Lung (tissue), 11 donors: ENCODE measurements at regions not wholly inside any gene's neighbourhood (a gene's known extent, or its start where the extent isn't known, plus 50 kb on each side); places are given as distances from the start of the nearest gene placed in this dataset.
A peak's percentile ranks its signal among the peaks of the same experiment; 100 is the strongest.

ENCODE experiments used
- ATAC-seq: fragments of 200-7000 bp; cut with Tn5 transposase; one replicate; pipeline ENCODE4 v1.9.1; 2020; ENCODE audit warnings: moderate number of reproducible peaks; ENCODE audit not compliant: insufficient read depth, low FRiP score
- DNase-seq, 3 donors: peaks; one replicate each; pipeline ENCODE4 v3.0.0-alpha.2; 2013 to 2017
- H3K27ac ChIP-seq, 2 donors: one replicate each; pipeline ENCODE4 v1.5.1; 2013; ENCODE audit warnings: mild to moderate bottlenecking in 2 of 2, moderate library complexity in 2 of 2, control low read depth in 1 of 2, inconsistent platforms in 1 of 2, low read depth in 1 of 2, low read length in 1 of 2
- H3K27me3 ChIP-seq, 3 donors: one replicate each; pipeline ENCODE4 v1.5.1; 2013; ENCODE audit warnings: low read length in 2 of 3; ENCODE audit not compliant: control insufficient read depth in 3 of 3, insufficient read depth in 3 of 3
- H3K36me3 ChIP-seq, 4 donors: one replicate each; pipeline ENCODE4 v1.5.1; 2013; ENCODE audit warnings: low read length in 4 of 4, mild to moderate bottlenecking in 1 of 4, moderate library complexity in 1 of 4; ENCODE audit not compliant: control insufficient read depth in 4 of 4, insufficient read depth in 4 of 4
- H3K4me1 ChIP-seq, 5 donors: one replicate each; pipeline ENCODE4 v1.5.1; 2013; ENCODE audit warnings: low read length in 5 of 5, mild to moderate bottlenecking in 2 of 5, moderate library complexity in 1 of 5; ENCODE audit not compliant: control insufficient read depth in 5 of 5, insufficient read depth in 5 of 5
- H3K4me3 ChIP-seq: one replicate; pipeline ENCODE4 v1.5.1; 2013; ENCODE audit warnings: mild to moderate bottlenecking, control low read depth, moderate library complexity
- H3K9ac ChIP-seq, 2 donors: one replicate each; pipeline ENCODE4 v1.5.1; 2013; ENCODE audit warnings: low read length in 2 of 2, control low read depth in 1 of 2; ENCODE audit not compliant: insufficient read depth in 1 of 2
- H3K9me3 ChIP-seq, 4 donors: one replicate each; pipeline ENCODE4 v1.5.1; 2013; ENCODE audit warnings: low read length in 3 of 4, mild to moderate bottlenecking in 1 of 4, moderate library complexity in 1 of 4; ENCODE audit not compliant: control insufficient read depth in 4 of 4, insufficient read depth in 3 of 4
- CTCF ChIP-seq: IDR thresholded peaks from 2 replicates; pipeline ENCODE4 v1.5.1; 2012; ENCODE audit warnings: mild to moderate bottlenecking; ENCODE audit errors: control extremely low read depth, extremely low read depth
- WGBS, 2 donors: extraction: QIAGEN DNeasy Blood & Tissue Kit; methylation state at CpG; one replicate each; pipeline ENCODE4 v1.1.7; 2013; 5-methylcytosine and 5-hydroxymethylcytosine counted together
- donor health status: control.
- donor health status: control.
- donor health status: Bipolar disorder and iron deficiency.
- donor health status: healthy.
- donor health status: DM: yes; HTN: yes; CAD: no.

- Histone ChIP-seq H3K9ac (no peak overlapping the region), H3K4me1 (no peaks in the 10 kb centered on the region), H3K36me3 (no peaks in the 10 kb centered on the region), H3K27ac (no peak overlapping the region), H3K27me3 (no peaks in the 10 kb centered on the region), H3K9me3 (no peaks in the 10 kb centered on the region), H3K4me3 (no peak overlapping the region)
- no peak for DNase-seq
- no peak for TF ChIP-seq CTCF
- WGBS, 2 donors, result 86 to 89% methylated on average over 18 to 19 of the region's 19 CpGs
- ATAC-seq, result no peak
These were observed 124.0 kb upstream of the PPP1R26 start for GRCh38 chr9:135355521-135356011.

- 88 to 92% methylated on average over 24 to 26 of the region's 26 CpGs for WGBS, 2 donors
- H3K9me3 ChIP-seq, result no peaks in the 10 kb centered on the region
- no peak for ATAC-seq
- H3K4me1 ChIP-seq, result no peaks in the 10 kb centered on the region
- no peak for TF ChIP-seq CTCF
- DNase-seq, result no peak
- no peak overlapping the region for H3K9ac ChIP-seq
- no peaks in the 10 kb centered on the region for H3K27me3 ChIP-seq
- no peaks in the 10 kb centered on the region for H3K36me3 ChIP-seq
- H3K27ac ChIP-seq, result no peak overlapping the region
- no peak overlapping the region for H3K4me3 ChIP-seq
These were observed 123.6 kb upstream of the PPP1R26 start for GRCh38 chr9:135356021-135356420.

- no peaks in the 10 kb centered on the region for H3K36me3 ChIP-seq
- no peaks in the 10 kb centered on the region for H3K9me3 ChIP-seq
- no peak overlapping the region for H3K4me3 ChIP-seq
- no peak overlapping the region for H3K9ac ChIP-seq
- ATAC-seq, result no peak
- H3K27me3 ChIP-seq, result no peaks in the 10 kb centered on the region
- 77 to 83% methylated on average over 5 of the region's 5 CpGs for WGBS, 2 donors
- no peak for TF ChIP-seq CTCF
- H3K27ac ChIP-seq, result no peak overlapping the region
- no peak for DNase-seq
- no peaks in the 10 kb centered on the region for H3K4me1 ChIP-seq
These were observed 122.8 kb upstream of the PPP1R26 start for GRCh38 chr9:135356796-135357195.

- no peaks in the 10 kb centered on the region for H3K27me3 ChIP-seq
- H3K4me1 ChIP-seq, result no peaks in the 10 kb centered on the region
- no peak for TF ChIP-seq CTCF
- 63 to 77% methylated on average over 24 of the region's 24 CpGs for WGBS, 2 donors
- H3K36me3 ChIP-seq, result no peaks in the 10 kb centered on the region
- H3K4me3 ChIP-seq, result no peak overlapping the region
- no peak overlapping the region for H3K27ac ChIP-seq
- H3K9me3 ChIP-seq, result peaks cover 0 to 3% (median 0%) of the 10 kb centered on the region in 4 donors
- ATAC-seq (no peak), DNase-seq (peak in 1 of 3 donors; percentile 18)
- no peak overlapping the region for H3K9ac ChIP-seq
These were observed 121.6 kb upstream of the PPP1R26 start for GRCh38 chr9:135357863-135358551.
